Activated CD8-positive, alpha-beta memory T cell treated with anti-CD3 and anti-CD28 coated beads, Interleukin-2, amount 50 U/mL, for 48 hours (primary cell): ENCODE measurements at regions not wholly inside any gene's neighbourhood (a gene's known extent, or its start where the extent isn't known, plus 50 kb on each side); places are given as distances from the start of the nearest gene placed in this dataset.

Source experiments
- DNase-seq: peaks from one replicate; pipeline ENCODE4 v3.0.0-alpha.2; 2020

- DNase-seq = no peak
Measured at GRCh38 chr1:239436286-239436685, 49.9 kb downstream of the CHRM3 start.

GRCh38 chr1:239437822-239438221, 51.5 kb downstream of the CHRM3 start:
- DNase-seq = no peak

GRCh38 chr1:239438891-239439290, 52.5 kb downstream of the CHRM3 start:
- DNase-seq = no peak

GRCh38 chr1:239443361-239443760, 57.0 kb downstream of the CHRM3 start:
- no peak for DNase-seq

- DNase-seq = no peak
Measured at GRCh38 chr1:239446611-239447010, 60.2 kb downstream of the CHRM3 start.

GRCh38 chr1:239448911-239449310, 62.5 kb downstream of the CHRM3 start:
- DNase-seq = no peak

GRCh38 chr1:239455743-239456142, 69.4 kb downstream of the CHRM3 start:
- no peak for DNase-seq

- DNase-seq = no peak
Measured at GRCh38 chr1:239456788-239457187, 70.4 kb downstream of the CHRM3 start.

GRCh38 chr1:239457491-239458143, 71.2 kb downstream of the CHRM3 start:
- no peak for DNase-seq

GRCh38 chr1:239458144-239458500, 71.8 kb downstream of the CHRM3 start:
- DNase-seq = no peak

GRCh38 chr1:239467730-239468129, 81.4 kb downstream of the CHRM3 start:
- DNase-seq = no peak

GRCh38 chr1:239478069-239478468, 91.7 kb downstream of the CHRM3 start:
- DNase-seq = no peak

GRCh38 chr1:239483391-239483790, 97.0 kb downstream of the CHRM3 start:
- DNase-seq = no peak

- DNase-seq = no peak
Measured at GRCh38 chr1:239493811-239494414, 107.5 kb downstream of the CHRM3 start.

GRCh38 chr1:239505094-239505493, 118.7 kb downstream of the CHRM3 start:
- no peak for DNase-seq

- DNase-seq = no peak
Measured at GRCh38 chr1:239507826-239508225, 121.5 kb downstream of the CHRM3 start.

- DNase-seq = no peak
Measured at GRCh38 chr1:239511875-239512274, 125.5 kb downstream of the CHRM3 start.

GRCh38 chr1:239516579-239516978, 130.2 kb downstream of the CHRM3 start:
- DNase-seq = no peak

- DNase-seq = no peak
Measured at GRCh38 chr1:239526391-239526790, 140.0 kb downstream of the CHRM3 start.

GRCh38 chr1:239527051-239527693, 140.8 kb downstream of the CHRM3 start:
- no peak for DNase-seq

GRCh38 chr1:239536165-239536849, 149.9 kb downstream of the CHRM3 start:
- no peak for DNase-seq

GRCh38 chr1:239537795-239538194, 151.4 kb downstream of the CHRM3 start:
- DNase-seq = no peak

GRCh38 chr1:239538239-239538988, 152.0 kb downstream of the CHRM3 start:
- DNase-seq = no peak
